ENCODE measurements at regions not wholly inside any gene's neighbourhood (a gene's known extent, or its start where the extent isn't known, plus 50 kb on each side); places are given as distances from the start of the nearest gene placed in this dataset.

DNA sequence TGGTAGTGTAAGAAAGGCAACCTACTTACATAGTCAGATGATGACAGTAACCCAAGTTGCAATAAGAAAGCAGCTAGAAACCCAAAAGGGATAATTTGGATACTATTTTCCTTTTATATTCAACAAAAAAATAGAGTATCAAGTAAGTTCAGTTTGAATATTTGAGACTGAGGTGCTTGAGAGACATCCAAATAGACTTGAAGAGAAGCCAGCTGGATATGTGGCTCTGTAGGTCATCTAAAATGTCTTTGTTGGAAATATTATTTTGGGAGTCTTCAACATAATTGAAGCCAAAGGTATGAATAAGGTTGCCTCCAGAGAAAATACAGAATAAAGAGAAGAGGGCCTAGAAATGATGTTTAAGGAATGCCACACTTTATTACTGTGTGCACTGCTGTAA lies 438.2 kb upstream of the DIAPH2 start:
- DNase-seq: no peak
